Activated CD8-positive, alpha-beta T cell treated with anti-CD3 and anti-CD28 coated beads for 36 hours (primary cell): ENCODE measurements at regions not wholly inside any gene's neighbourhood (a gene's known extent, or its start where the extent isn't known, plus 50 kb on each side); places are given as distances from the start of the nearest gene placed in this dataset.

ENCODE experiments used
- ATAC-seq: fragments of 200-7000 bp; cut with Tn5 transposase; one replicate; pipeline ENCODE4 v1.10.0; 2021; ENCODE audit warnings: mild to moderate bottlenecking, moderate library complexity
- CTCF ChIA-PET: fragments of 350-600 bp; sonication (Branson Sonifier 250); formaldehyde crosslinking; loops from one replicate; lab custom pipeline; 2021; ENCODE audit warnings: antibody characterized with exemption; lab: Charles Lee
- POLR2A ChIA-PET: fragments of 350-600 bp; sonication (Branson Sonifier 250); formaldehyde crosslinking; loops from one replicate; lab custom pipeline; 2021; ENCODE audit warnings: antibody characterized with exemption; lab: Charles Lee
- DNase-seq: peaks from one replicate; pipeline ENCODE4 v3.0.0-alpha.2; 2020
- H3K27ac Mint-ChIP-seq: one replicate; pipeline ENCODE4 v1.8.0; 2021; ENCODE audit warnings: mild to moderate bottlenecking, mixed read lengths
- H3K27me3 Mint-ChIP-seq: one replicate; pipeline ENCODE4 v1.8.0; 2021; ENCODE audit warnings: mixed read lengths
- H3K36me3 Mint-ChIP-seq: one replicate; pipeline ENCODE4 v1.8.0; 2021; ENCODE audit warnings: low read depth, mixed read lengths
- H3K4me1 Mint-ChIP-seq: one replicate; pipeline ENCODE4 v1.8.0; 2021; ENCODE audit warnings: low read depth, mixed read lengths
- H3K4me3 Mint-ChIP-seq: one replicate; pipeline ENCODE4 v1.8.0; 2021; ENCODE audit warnings: mild to moderate bottlenecking, moderate library complexity, mixed read lengths
- H3K9me3 Mint-ChIP-seq: one replicate; pipeline ENCODE4 v1.8.0; 2021; ENCODE audit warnings: mixed read lengths
- intact Hi-C: fragments of 100-400 bp; cut with micrococcal nuclease; formaldehyde crosslinking; loops from one replicate; pipeline ENCODE4 v1.10.0; 2022
- TF ChIP-seq, protein P1 (sequence below): fragments of 200-600 bp; IDR thresholded peaks from one replicate; pipeline ENCODE4 v1.8.0; 2022; ENCODE audit warnings: antibody characterized with exemption, mild to moderate bottlenecking

GRCh38 chr12:98446060-98446459 lies 69.3 kb upstream of the TMPO start:
- ChIA-PET POLR2A (no interaction called here), CTCF (no interaction called here)
- ATAC-seq (no peak), DNase-seq (no peak)
- TF ChIP-seq, protein P1, sequence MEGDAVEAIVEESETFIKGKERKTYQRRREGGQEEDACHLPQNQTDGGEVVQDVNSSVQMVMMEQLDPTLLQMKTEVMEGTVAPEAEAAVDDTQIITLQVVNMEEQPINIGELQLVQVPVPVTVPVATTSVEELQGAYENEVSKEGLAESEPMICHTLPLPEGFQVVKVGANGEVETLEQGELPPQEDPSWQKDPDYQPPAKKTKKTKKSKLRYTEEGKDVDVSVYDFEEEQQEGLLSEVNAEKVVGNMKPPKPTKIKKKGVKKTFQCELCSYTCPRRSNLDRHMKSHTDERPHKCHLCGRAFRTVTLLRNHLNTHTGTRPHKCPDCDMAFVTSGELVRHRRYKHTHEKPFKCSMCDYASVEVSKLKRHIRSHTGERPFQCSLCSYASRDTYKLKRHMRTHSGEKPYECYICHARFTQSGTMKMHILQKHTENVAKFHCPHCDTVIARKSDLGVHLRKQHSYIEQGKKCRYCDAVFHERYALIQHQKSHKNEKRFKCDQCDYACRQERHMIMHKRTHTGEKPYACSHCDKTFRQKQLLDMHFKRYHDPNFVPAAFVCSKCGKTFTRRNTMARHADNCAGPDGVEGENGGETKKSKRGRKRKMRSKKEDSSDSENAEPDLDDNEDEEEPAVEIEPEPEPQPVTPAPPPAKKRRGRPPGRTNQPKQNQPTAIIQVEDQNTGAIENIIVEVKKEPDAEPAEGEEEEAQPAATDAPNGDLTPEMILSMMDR = no peak
- Mint-ChIP-seq H3K27me3 (peaks cover 7% of the 10 kb centered on the region), H3K27ac (no peak overlapping the region), H3K36me3 (no peaks in the 10 kb centered on the region), H3K9me3 (no peaks in the 10 kb centered on the region), H3K4me1 (no peaks in the 10 kb centered on the region), H3K4me3 (no peak overlapping the region)
- intact Hi-C loops = no loop called here

DNA sequence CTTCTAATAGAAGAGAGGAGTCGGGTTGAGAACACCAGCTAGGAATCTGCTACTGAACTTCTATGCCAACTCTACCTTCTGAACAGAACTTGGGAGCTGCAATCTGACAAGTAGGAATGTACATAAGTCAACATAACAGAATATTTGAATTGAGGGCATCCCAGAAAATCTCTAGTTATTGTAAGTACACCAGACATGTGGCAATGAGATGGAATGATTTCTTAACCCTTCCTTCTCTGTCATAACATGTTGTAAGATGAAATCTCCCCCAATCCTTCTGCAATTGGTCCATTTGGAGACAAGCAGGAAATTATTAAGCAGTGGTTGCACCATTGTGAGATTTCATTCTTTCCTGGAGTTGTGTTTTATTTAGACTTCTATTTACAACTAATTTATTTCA lies 68.7 kb upstream of the TMPO start:
- ATAC-seq = no peak
- TF ChIP-seq, protein P1 = no peak
- Mint-ChIP-seq H3K4me3 (no peak overlapping the region), H3K9me3 (no peaks in the 10 kb centered on the region), H3K4me1 (no peaks in the 10 kb centered on the region), H3K27me3 (peaks cover 9% of the 10 kb centered on the region), H3K27ac (no peak overlapping the region), H3K36me3 (no peaks in the 10 kb centered on the region)
- no peak for DNase-seq
- ChIA-PET POLR2A (no interaction called here), CTCF (no interaction called here)
- intact Hi-C loops = no loop called here

- Mint-ChIP-seq H3K4me3 (no peak overlapping the region), H3K27me3 (peaks cover 14% of the 10 kb centered on the region), H3K36me3 (no peaks in the 10 kb centered on the region), H3K27ac (no peak overlapping the region), H3K9me3 (no peaks in the 10 kb centered on the region), H3K4me1 (peaks cover 7% of the 10 kb centered on the region)
- CTCF ChIA-PET = no interaction called here
- POLR2A ChIA-PET = no interaction called here
- no peak for DNase-seq
- no peak for ATAC-seq
- TF ChIP-seq, protein P1 = no peak
- intact Hi-C loops = no loop called here
Observed at GRCh38 chr12:98449584-98449983, 65.8 kb upstream of the TMPO start.

GRCh38 chr12:98453070-98453469 lies 62.3 kb upstream of the TMPO start:
- POLR2A ChIA-PET = no interaction called here
- intact Hi-C loops = no loop called here
- peaks cover 10% of the 10 kb centered on the region for H3K4me1 Mint-ChIP-seq

DNA sequence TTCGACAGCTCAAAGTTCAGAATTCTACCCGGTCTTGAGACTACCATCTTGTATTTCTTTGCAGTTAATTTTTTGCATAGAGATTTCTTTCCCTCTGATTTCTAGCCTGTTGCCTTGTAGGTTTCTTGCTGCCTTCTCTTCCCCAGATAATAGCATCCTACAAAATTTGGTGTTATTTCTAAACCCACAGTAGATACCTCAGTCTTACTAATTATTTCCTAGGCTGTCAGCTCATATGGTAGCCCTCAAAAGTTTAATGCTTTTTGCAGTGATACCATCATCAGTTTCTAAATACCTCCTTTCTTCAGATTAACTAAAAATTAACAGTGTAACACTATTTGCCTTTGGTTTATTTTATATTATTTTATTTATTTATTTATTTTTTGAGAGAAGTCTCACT lies 61.9 kb upstream of the TMPO start:
- DNase-seq (no peak), ATAC-seq (no peak)
- TF ChIP-seq, protein P1 = no peak
- no peak overlapping the region for H3K27ac Mint-ChIP-seq
- H3K36me3 Mint-ChIP-seq = no peaks in the 10 kb centered on the region
- no peak overlapping the region for H3K4me3 Mint-ChIP-seq
- peaks cover 10% of the 10 kb centered on the region for H3K4me1 Mint-ChIP-seq
- H3K9me3 Mint-ChIP-seq = no peaks in the 10 kb centered on the region
- intact Hi-C loops = no loop called here
- POLR2A ChIA-PET = no interaction called here
- CTCF ChIA-PET = no interaction called here
- H3K27me3 Mint-ChIP-seq = peaks cover 32% of the 10 kb centered on the region

More at GRCh38 chr12:98453070-98453469, 62.3 kb upstream of the TMPO start:
- H3K4me3 Mint-ChIP-seq = no peak overlapping the region
- ATAC-seq (no peak), DNase-seq (peak; percentile 21)
- H3K27me3 Mint-ChIP-seq = peaks cover 33% of the 10 kb centered on the region
- TF ChIP-seq, protein P1 = no peak
- CTCF ChIA-PET = no interaction called here
- no peaks in the 10 kb centered on the region for H3K36me3 Mint-ChIP-seq
- no peaks in the 10 kb centered on the region for H3K9me3 Mint-ChIP-seq
- H3K27ac Mint-ChIP-seq = no peak overlapping the region
